ENCODE measurements at regions not wholly inside any gene's neighbourhood (a gene's known extent, or its start where the extent isn't known, plus 50 kb on each side); places are given as distances from the start of the nearest gene placed in this dataset.

DNA sequence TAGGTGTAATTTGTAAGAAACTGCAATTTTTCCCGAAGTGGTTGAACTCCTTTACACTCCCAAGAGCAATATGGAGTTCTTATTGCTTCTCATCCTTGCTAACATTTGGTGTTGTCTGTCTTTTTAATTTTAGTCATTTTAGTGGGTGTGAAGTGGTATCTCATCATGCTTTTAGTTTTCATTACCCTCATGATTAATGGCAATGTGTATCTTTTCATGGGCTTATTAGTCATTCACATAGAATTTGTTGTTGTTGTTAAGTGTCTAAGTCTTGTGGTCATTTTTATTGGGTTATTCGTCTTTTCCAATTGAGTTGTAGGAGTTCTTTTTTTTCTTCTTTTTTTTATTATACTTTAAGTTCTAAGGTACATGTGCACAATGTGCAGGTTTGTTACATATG lies 238.3 kb upstream of the SESN3 start:
- TF ChIP-seq, protein P1, sequence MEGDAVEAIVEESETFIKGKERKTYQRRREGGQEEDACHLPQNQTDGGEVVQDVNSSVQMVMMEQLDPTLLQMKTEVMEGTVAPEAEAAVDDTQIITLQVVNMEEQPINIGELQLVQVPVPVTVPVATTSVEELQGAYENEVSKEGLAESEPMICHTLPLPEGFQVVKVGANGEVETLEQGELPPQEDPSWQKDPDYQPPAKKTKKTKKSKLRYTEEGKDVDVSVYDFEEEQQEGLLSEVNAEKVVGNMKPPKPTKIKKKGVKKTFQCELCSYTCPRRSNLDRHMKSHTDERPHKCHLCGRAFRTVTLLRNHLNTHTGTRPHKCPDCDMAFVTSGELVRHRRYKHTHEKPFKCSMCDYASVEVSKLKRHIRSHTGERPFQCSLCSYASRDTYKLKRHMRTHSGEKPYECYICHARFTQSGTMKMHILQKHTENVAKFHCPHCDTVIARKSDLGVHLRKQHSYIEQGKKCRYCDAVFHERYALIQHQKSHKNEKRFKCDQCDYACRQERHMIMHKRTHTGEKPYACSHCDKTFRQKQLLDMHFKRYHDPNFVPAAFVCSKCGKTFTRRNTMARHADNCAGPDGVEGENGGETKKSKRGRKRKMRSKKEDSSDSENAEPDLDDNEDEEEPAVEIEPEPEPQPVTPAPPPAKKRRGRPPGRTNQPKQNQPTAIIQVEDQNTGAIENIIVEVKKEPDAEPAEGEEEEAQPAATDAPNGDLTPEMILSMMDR (IDR thresholded peaks at IDR 0.05), result no peak
- TF ChIP-seq POLR2A (IDR thresholded peaks at IDR 0.05), result no peak

Data from esophagus squamous epithelium (tissue), 4 donors.